ENCODE measurements at regions not wholly inside any gene's neighbourhood (a gene's known extent, or its start where the extent isn't known, plus 50 kb on each side); places are given as distances from the start of the nearest gene placed in this dataset.
"Not testable (repeated sequence)": the region's sequence is repeated elsewhere in the genome, so short reads cannot be mapped to it uniquely, and the experiment has no call there.

- not testable (repeated sequence) for DNase-seq (ENCODE audit: low spot score)
These were observed 196.6 kb upstream of the RASGEF1B start for GRCh38 chr4:81668328-81668727.

DNA sequence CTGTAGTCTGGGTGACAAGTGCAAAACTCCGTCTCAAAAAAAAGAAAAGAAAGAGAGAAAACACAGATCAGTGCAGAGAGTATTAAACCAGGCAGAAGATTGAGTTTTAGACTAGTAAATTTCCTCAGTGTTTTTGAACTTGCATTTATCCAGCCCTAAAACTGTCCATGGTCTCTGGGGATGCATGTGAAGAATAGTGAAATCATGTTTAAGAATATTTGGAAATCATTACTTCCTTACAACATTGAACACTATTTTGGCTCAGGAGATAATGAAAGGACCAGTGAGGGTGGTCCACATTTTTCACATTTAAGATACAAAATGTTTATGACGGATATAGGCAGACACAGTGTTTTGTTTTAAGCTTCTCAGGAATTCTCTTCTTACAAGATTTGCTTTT, 195.8 kb upstream of the RASGEF1B start:
- no peak for DNase-seq (ENCODE audit: low spot score)

GRCh38 chr4:81666491-81666890, 194.8 kb upstream of the RASGEF1B start:
- no peak for DNase-seq (ENCODE audit: low spot score)

GRCh38 chr4:81665649-81666048, 193.9 kb upstream of the RASGEF1B start:
- no peak for DNase-seq (ENCODE audit: low spot score)

DNA sequence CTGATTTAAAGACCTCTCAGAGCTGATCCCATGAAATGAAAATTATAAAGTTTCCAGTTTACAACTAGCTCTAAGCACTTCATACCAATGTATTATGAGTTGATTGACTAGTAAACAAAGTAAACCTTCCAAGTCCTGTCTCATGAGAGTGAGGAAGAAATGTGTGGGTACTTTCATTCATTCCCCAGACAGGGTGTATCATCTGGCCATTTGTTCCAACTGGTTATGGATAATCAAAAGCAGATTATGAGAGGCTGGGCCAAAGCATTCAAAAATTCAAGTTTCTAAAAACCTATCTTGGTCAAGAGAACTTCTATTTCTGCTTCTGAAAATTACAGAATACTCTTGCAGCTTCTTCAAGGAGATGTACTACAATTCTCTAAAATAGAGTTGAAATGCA, 193.3 kb upstream of the RASGEF1B start:
- DNase-seq (ENCODE audit: low spot score): no peak

- DNase-seq (ENCODE audit: low spot score): no peak
These were observed 192.4 kb upstream of the RASGEF1B start for GRCh38 chr4:81664079-81664478.

- no peak for DNase-seq (ENCODE audit: low spot score)
These were observed 191.7 kb upstream of the RASGEF1B start for GRCh38 chr4:81663368-81663767.

DNA sequence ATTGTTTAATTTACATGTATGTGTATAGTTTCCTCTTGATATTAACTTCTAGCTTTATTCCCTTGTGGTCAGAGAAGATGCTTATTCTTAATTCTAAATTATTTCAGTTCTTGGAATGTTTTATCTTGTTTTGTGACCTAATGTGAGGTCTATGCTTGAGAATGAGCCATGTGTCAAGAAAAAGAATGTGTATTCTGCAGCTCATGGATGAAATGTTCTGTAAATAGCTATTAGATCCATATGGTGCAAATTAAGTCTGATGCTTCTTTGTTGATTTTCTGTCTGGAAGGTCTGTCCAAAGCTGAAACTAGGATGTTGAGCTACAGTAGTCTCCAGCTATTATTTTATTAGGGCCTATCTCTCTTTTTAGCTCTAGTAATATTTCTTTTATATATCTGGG, 187.3 kb upstream of the RASGEF1B start:
- no peak for DNase-seq (ENCODE audit: low spot score)

DNA sequence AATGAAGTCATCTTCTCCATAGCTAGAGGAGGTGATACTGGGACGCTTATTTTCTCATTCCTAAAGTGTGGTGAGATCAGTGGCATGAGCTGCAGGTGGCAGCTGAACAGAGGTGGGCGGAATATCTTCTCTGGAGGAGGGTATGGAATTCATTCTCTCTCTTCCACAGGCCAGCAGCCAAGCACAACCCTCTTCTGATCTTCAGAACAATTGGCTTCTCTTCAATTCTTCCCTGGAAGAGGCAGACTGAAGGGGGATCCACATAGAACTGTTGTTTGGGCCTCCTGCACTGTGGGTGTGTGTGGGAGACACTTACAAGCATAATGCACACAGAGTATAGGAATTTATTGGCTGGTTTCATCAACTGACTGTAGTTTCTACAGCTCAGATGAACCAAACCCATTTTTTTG, 180.4 kb upstream of the RASGEF1B start:
- no peak for DNase-seq (ENCODE audit: low spot score)

DNA sequence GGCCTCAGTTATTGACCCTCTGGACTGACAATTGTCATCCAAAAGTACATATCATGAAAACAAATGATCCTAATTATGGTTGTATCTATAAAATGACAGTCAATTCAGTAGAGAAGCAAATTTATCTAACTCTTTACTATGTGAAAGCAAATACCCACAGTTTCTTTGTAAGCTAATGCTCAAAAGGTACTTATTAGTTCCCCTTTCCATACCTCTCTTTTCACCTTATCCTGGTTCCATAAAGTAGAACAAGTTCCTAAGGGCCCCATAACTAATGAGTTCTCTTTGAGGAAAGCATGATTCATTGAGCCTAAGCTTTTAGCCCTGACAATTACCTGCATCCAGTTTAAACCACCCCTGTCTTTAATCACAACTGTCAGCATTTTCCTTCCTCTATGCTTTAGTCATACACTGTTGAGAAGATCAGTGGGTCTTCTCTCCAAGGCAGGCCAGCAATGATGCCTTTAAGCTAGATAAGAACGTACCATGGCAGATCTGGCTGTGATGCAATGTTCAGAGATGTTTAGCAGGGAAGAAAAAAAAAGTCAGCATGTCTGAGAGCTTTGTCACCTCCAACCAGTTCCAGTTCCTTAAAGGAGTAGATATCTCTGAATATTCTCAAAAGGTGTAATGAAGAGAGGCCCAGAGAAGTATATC, 179.7 kb upstream of the RASGEF1B start:
- DNase-seq (ENCODE audit: low spot score): no peak

DNA sequence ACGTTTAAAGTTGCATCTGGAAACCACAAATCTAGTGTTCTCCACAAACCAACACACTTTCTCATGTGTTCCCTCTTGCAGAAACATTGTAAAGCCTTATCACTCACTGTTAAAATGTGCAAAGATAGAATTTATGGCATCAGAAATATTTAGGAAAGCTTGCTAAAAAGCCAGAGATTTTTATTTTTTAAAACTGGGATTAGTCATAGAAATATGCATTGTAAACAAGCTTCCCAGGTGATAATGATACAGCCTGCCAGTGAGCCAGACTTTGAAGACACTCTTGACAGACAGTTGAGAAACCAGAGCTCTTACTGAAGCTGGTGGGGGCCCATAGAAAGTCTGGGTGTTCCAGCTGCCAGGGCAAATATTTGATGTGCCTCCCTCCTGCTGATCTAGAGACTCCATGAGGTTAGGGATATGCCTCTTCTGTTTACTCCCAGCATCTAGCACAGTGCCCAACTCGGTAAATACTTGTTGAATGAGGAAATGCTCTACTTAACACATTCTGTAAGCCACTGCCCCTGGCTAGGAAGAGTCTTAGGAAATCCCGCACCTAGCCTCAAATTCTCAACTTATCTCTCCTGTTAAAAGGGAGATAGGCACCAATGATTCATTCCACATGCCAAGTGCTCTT, 179.0 kb upstream of the RASGEF1B start:
- DNase-seq (ENCODE audit: low spot score): no peak

- no peak for DNase-seq (ENCODE audit: low spot score)
These were observed 177.0 kb upstream of the RASGEF1B start for GRCh38 chr4:81648576-81649275.

- no peak for DNase-seq (ENCODE audit: low spot score)
These were observed 175.7 kb upstream of the RASGEF1B start for GRCh38 chr4:81647388-81647787.

DNA sequence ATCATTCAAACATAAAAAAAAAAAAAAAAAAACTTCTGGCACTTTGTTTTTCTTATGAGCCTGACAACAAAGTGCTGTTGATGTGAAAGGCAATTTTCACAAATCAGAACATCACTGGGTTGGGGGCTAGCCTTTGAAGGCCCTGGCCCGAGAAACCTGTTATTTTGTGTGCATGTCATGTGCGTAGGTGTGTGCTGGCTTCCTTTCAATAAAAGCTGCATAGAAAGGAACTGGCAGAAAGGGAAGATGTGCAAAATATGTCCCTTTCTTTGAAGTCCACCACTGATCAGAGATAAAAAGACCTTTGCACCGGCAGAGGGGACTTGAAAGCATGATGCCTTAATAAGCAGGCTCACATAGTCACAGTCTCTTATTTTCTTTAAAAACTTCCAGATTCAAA, 170.8 kb upstream of the RASGEF1B start:
- DNase-seq (ENCODE audit: low spot score): no peak

DNA sequence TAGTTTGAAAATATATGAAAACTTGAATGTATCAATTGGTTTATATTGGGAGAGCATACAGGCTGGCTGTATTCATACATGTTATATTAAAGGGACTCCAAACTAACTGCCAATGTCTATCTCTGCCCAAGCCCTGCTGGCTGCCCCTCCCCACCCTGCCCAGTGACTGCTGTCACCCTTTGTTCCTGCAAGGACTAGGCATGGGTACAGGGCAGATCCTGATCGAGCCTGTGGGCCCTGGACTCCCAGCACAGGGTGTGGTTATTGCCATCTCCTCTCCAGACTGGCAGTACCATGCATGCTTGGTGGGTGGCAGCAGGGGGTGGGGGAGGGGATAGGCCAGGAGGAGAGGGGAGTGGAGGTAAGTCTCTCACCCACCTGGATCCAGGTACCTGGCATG, 167.5 kb upstream of the RASGEF1B start:
- DNase-seq (ENCODE audit: low spot score): no peak

DNA sequence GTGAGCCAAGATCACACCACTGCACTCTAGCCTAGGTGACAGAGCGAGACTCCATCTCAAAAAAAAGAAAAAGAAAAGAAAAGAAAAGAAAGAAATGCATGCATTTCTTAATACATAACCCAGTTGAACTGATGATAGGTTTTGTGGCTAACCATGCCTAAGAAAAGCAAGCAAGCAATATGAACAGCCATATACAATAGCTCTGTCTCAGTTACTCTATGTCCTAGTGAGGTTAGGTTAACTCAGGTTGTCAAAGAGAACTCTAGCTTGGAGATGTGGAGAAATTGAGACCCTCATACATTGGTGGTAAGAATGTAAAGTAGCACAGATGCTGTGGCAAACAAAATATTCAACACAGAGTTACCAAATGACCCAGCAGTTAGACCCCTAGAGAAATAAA, 167.0 kb upstream of the RASGEF1B start:
- DNase-seq (ENCODE audit: low spot score): no peak

DNA sequence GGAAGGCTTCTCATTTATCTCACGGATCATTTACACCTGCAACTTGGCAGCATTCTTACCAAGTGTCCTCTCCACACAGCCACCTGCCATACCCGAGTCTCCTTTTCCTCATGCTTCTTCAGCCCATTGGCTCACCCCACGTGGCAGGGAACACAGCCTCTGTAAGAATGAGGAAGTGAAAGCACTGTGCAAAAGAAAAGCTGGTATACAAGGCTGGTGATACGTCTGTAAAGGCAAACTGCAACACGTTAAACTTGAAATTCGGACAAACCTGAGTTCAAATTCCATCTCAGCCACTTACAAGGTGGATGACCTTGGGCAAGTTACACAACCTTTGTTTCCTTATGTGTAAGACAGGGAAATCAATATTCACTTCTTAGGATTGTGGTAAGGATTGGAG, 164.0 kb upstream of the RASGEF1B start:
- DNase-seq (ENCODE audit: low spot score): peak; percentile 84

DNA sequence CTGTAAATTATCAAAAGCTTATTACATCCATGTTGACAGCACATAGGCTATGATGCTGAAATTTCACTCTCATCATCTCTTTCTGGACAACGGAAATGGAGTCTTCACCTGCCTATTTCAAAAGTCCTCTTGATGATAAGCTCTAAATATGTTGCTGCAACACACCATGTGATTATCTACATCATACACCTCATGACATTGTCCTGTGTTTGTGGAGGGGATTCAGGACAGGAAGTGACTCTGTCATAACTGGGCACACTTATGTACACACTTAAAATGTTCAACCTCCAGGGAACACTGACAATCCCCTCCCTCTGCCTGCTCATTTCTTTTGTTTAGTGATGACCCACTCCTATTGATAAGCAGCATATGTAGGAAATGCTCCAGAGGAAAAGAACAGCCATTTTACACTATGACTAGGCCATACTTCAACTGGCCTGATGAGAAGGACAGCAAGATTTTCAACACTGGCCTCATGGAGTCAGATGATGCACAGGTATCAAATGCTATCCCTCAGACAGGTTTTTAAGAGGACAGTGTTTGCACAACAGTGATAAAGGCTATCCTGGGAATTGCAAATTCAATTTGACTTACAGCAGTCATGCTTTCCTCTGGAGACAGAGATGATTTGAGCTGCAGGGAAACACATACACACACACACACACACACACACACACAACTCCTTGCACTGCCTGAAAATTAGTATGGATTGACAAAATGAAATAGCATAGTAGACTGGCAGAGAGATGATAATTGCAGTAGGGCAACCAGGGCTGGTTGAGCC, 163.3 kb upstream of the RASGEF1B start:
- no peak for DNase-seq (ENCODE audit: low spot score)

GRCh38 chr4:81634165-81634564, 162.5 kb upstream of the RASGEF1B start:
- no peak for DNase-seq (ENCODE audit: low spot score)

DNA sequence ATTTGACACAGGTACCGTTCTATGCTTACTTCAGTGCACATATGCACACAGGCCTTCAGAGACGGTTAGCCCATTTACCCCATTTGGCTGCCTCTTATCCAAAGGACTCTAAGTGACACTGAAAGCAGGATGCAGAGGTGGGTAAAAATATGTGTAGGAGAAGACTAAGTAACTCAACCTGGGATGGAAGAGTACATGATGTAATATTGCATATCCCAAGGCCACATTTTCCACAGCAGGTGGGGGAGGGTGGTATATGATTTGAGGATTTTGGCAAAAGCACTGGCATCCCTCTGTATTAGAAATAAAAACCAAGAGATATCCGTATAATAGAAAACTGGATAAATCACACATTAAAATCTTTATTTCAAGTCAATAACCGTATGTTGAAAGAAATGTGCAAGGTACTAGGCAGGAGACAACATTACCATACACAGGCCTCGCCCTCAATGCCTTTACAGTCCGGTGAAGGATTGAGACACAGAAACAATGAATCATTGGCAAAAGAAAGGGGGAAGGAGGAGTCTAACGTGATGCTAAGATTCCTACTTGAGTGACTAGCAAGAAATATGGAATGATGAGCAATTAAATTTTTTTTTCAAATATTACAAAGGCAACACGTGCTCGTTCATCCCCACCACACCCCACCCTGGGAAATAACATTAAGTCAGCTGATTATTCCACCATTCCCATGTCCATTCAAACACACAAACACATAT, 161.0 kb upstream of the RASGEF1B start:
- DNase-seq (ENCODE audit: low spot score): no peak

- DNase-seq (ENCODE audit: low spot score): peak; percentile 48
These were observed 160.3 kb upstream of the RASGEF1B start for GRCh38 chr4:81631958-81632441.

DNA sequence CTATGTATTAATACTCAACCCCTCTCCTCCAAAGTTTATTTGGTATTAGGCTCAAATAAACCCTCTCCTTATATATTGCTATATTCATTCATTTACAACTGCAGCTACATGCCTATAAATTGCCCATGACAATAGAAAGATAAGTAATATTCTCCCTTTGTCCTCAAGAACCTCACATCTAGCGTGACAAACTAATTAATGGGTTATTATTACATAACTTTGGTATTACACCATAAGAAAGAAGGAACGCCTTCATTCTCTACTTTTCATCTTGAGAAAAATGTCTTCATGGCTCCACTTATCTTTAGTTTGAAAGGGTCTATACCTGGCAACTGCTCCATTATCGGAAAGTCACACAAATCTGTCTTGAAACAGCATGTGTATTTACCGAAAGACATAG, 157.7 kb upstream of the RASGEF1B start:
- no peak for DNase-seq (ENCODE audit: low spot score)

Measured in pons (tissue), 1 donor.